DMS153 treated with DMSO at 0.1 percent for 48 hours (cell line): ENCODE measurements at regions not wholly inside any gene's neighbourhood (a gene's known extent, or its start where the extent isn't known, plus 50 kb on each side); places are given as distances from the start of the nearest gene placed in this dataset.
"Not testable (repeated sequence)": the region's sequence is repeated elsewhere in the genome, so short reads cannot be mapped to it uniquely, and the experiment has no call there.

ENCODE experiments used
- DNase-seq: peaks from one replicate; lab custom pipeline; 2025; ENCODE audit not compliant: unreplicated experiment; lab: John Stamatoyannopoulos, UW

GRCh38 chr1:204780630-204781029, 90.0 kb upstream of the NFASC start:
- no peak for DNase-seq

GRCh38 chr1:204782118-204782700, 88.5 kb upstream of the NFASC start:
- no peak for DNase-seq

- not testable (repeated sequence) for DNase-seq
Observed at GRCh38 chr1:204785023-204785422, 85.6 kb upstream of the NFASC start.

GRCh38 chr1:204788470-204788869, 82.2 kb upstream of the NFASC start:
- no peak for DNase-seq

GRCh38 chr1:204791453-204792353, 79.0 kb upstream of the NFASC start:
- peak; percentile 53 for DNase-seq

GRCh38 chr1:204792354-204792692, 78.3 kb upstream of the NFASC start:
- DNase-seq = no peak

GRCh38 chr1:204793259-204793914, 77.3 kb upstream of the NFASC start:
- no peak for DNase-seq

GRCh38 chr1:204796886-204797285, 73.8 kb upstream of the NFASC start:
- not testable (repeated sequence) for DNase-seq

- no peak for DNase-seq
Observed at GRCh38 chr1:204797401-204797800, 73.3 kb upstream of the NFASC start.

GRCh38 chr1:204799630-204800029, 71.0 kb upstream of the NFASC start:
- no peak for DNase-seq

- DNase-seq = no peak
Observed at GRCh38 chr1:204801211-204801610, 69.5 kb upstream of the NFASC start.

GRCh38 chr1:204802401-204803175, 68.1 kb upstream of the NFASC start:
- DNase-seq = no peak

GRCh38 chr1:204803607-204804006, 67.1 kb upstream of the NFASC start:
- no peak for DNase-seq

- peak; percentile 99 for DNase-seq
Observed at GRCh38 chr1:204806943-204807687, 63.5 kb upstream of the NFASC start.

- no peak for DNase-seq
Observed at GRCh38 chr1:204809488-204809887, 61.2 kb upstream of the NFASC start.

- DNase-seq = no peak
Observed at GRCh38 chr1:204812842-204813241, 57.8 kb upstream of the NFASC start.

- no peak for DNase-seq
Observed at GRCh38 chr1:204813522-204813921, 57.1 kb upstream of the NFASC start.

GRCh38 chr1:204814166-204814884, 56.3 kb upstream of the NFASC start:
- DNase-seq = no peak

- no peak for DNase-seq
Observed at GRCh38 chr1:204817341-204817740, 53.3 kb upstream of the NFASC start.

GRCh38 chr1:204818998-204819397, 51.7 kb upstream of the NFASC start:
- DNase-seq = no peak
